ENCODE measurements at regions not wholly inside any gene's neighbourhood (a gene's known extent, or its start where the extent isn't known, plus 50 kb on each side); places are given as distances from the start of the nearest gene placed in this dataset.

GRCh38 chr13:80860845-80861244, 519.9 kb upstream of the SPRY2 start:
- Histone ChIP-seq H3K36me3 (no peaks in the 10 kb centered on the region), H3K4me3 (no peak overlapping the region), H3K27ac (no peak overlapping the region), H3K4me1 (no peaks in the 10 kb centered on the region), H3K9me3 (no peaks in the 10 kb centered on the region), H3K27me3 (no peaks in the 10 kb centered on the region)
- no peak for ATAC-seq
- no peak for TF ChIP-seq POLR2A (IDR thresholded peaks at IDR 0.05)
- no peak for TF ChIP-seq POLR2AphosphoS5 (IDR thresholded peaks at IDR 0.05)
- TF ChIP-seq CTCF (IDR thresholded peaks at IDR 0.05) = no peak
- TF ChIP-seq EP300 (IDR thresholded peaks at IDR 0.05) = no peak
- 82 to 83% methylated on average over 2 of the region's 2 CpGs for WGBS, 2 donors (ENCODE audit: low coverage in 1 of 2)

- H3K4me1 ChIP-seq = no peaks in the 10 kb centered on the region
- no peak overlapping the region for H3K27ac ChIP-seq
- H3K36me3 ChIP-seq = no peaks in the 10 kb centered on the region
- TF ChIP-seq POLR2AphosphoS5 (IDR thresholded peaks at IDR 0.05) (no peak), EP300 (IDR thresholded peaks at IDR 0.05) (no peak), CTCF (IDR thresholded peaks at IDR 0.05) (no peak), POLR2A (IDR thresholded peaks at IDR 0.05) (no peak)
- no peak overlapping the region for H3K4me3 ChIP-seq
- WGBS, 2 donors (ENCODE audit: low coverage in 1 of 2) = 68 to 82% methylated on average over 2 of the region's 2 CpGs
- H3K9me3 ChIP-seq = no peaks in the 10 kb centered on the region
- ATAC-seq = no peak
- H3K27me3 ChIP-seq = no peaks in the 10 kb centered on the region
Measured at GRCh38 chr13:80858131-80858530, 517.2 kb upstream of the SPRY2 start.

- no peak overlapping the region for H3K4me3 ChIP-seq
- H3K4me1 ChIP-seq = no peaks in the 10 kb centered on the region
- ATAC-seq = no peak
- no peaks in the 10 kb centered on the region for H3K36me3 ChIP-seq
- H3K9me3 ChIP-seq = no peaks in the 10 kb centered on the region
- no peak overlapping the region for H3K27ac ChIP-seq
- no peaks in the 10 kb centered on the region for H3K27me3 ChIP-seq
- TF ChIP-seq POLR2A (IDR thresholded peaks at IDR 0.05) (no peak), POLR2AphosphoS5 (IDR thresholded peaks at IDR 0.05) (no peak), EP300 (IDR thresholded peaks at IDR 0.05) (no peak), CTCF (IDR thresholded peaks at IDR 0.05) (no peak)
Measured at GRCh38 chr13:80857321-80857720, 516.4 kb upstream of the SPRY2 start.

GRCh38 chr13:80850771-80851170, 509.8 kb upstream of the SPRY2 start:
- no peaks in the 10 kb centered on the region for H3K4me1 ChIP-seq
- H3K27me3 ChIP-seq = no peaks in the 10 kb centered on the region
- TF ChIP-seq EP300 (IDR thresholded peaks at IDR 0.05) (no peak), CTCF (IDR thresholded peaks at IDR 0.05) (no peak), POLR2A (IDR thresholded peaks at IDR 0.05) (no peak), POLR2AphosphoS5 (IDR thresholded peaks at IDR 0.05) (no peak)
- no peaks in the 10 kb centered on the region for H3K9me3 ChIP-seq
- no peak overlapping the region for H3K4me3 ChIP-seq
- H3K36me3 ChIP-seq = no peaks in the 10 kb centered on the region
- no peak for ATAC-seq
- WGBS, 2 donors (ENCODE audit: low coverage in 1 of 2) = 69 to 100% methylated on average over 1 to 2 of the region's 2 CpGs
- H3K27ac ChIP-seq = no peak overlapping the region

GRCh38 chr13:80844164-80844563, 503.2 kb upstream of the SPRY2 start:
- no peaks in the 10 kb centered on the region for H3K9me3 ChIP-seq
- WGBS, 2 donors (ENCODE audit: low coverage in 1 of 2) = 80 to 100% methylated on average over 1 of the region's 1 CpG
- H3K36me3 ChIP-seq = no peaks in the 10 kb centered on the region
- TF ChIP-seq POLR2A (IDR thresholded peaks at IDR 0.05) = no peak
- TF ChIP-seq CTCF (IDR thresholded peaks at IDR 0.05) = no peak
- no peaks in the 10 kb centered on the region for H3K27me3 ChIP-seq
- ATAC-seq = no peak
- H3K4me3 ChIP-seq = no peak overlapping the region
- no peaks in the 10 kb centered on the region for H3K4me1 ChIP-seq
- no peak overlapping the region for H3K27ac ChIP-seq

All from gastroesophageal sphincter (tissue), 4 donors.